ES-I3 (cell line): ENCODE measurements at regions not wholly inside any gene's neighbourhood (a gene's known extent, or its start where the extent isn't known, plus 50 kb on each side); places are given as distances from the start of the nearest gene placed in this dataset.

ENCODE experiments used
- H3K36me3 ChIP-seq: 2 replicates; pipeline ENCODE4 v1.6.1; 2013; ENCODE audit warnings: mild to moderate bottlenecking, low read length, control low read depth, moderate library complexity; ENCODE audit not compliant: insufficient read depth
- H3K4me1 ChIP-seq: 2 replicates; pipeline ENCODE4 v1.6.1; 2013; ENCODE audit warnings: mild to moderate bottlenecking, control low read depth, low read length; ENCODE audit not compliant: insufficient read depth
- H3K9ac ChIP-seq: 2 replicates; pipeline ENCODE4 v1.6.1; 2013; ENCODE audit warnings: low read depth, mild to moderate bottlenecking, low read length, moderate library complexity
- H3K9me3 ChIP-seq: 2 replicates; pipeline ENCODE4 v1.6.1; 2013; ENCODE audit warnings: mild to moderate bottlenecking, low read length, moderate library complexity; ENCODE audit not compliant: control insufficient read depth, insufficient read depth

DNA sequence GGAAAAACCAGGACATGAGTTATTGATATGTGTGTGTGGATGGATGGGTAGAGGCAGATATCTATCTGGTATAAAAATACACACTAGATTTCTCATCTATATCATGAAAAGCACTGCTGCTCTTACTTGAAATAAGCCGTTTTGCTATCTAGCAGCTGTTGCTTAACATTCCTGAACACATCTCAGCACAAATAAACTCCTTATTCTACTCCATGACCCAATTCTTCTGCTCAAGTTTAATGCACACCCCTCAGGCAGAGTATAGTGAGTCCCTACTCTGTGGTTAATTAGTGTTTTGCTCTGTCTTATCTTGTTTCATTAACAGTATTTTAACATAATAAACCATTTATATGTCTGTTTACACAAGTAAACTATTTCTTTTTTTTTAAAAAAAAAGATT, 134.2 kb downstream of the CBLN2 start:
- H3K4me1 ChIP-seq = no peaks in the 10 kb centered on the region
- no peaks in the 10 kb centered on the region; the same call in 1 of the 2 replicates for H3K9me3 ChIP-seq
- H3K9ac ChIP-seq = no peak overlapping the region
- no peaks in the 10 kb centered on the region for H3K36me3 ChIP-seq

DNA sequence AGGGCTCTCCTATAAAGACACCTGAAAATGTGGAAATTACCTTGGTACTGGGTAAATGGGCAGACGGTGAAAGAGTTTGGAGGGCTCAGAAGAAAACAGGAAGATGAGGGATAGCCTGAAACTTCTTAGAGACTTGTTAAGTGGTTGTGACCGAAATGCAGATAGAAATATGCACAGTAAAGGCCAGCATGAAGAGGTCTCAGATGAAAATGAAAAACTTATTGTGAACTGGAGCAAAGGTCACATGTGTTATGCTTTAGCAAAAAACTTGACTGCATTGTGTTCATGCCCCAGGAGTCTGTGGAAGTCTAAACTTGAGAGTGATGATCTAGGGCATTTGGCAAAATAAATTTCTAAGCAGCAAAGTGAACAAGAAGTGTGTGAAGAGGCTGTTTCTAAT, 137.1 kb downstream of the CBLN2 start:
- Histone ChIP-seq H3K9me3 (no peaks in the 10 kb centered on the region; the same call in 1 of the 2 replicates), H3K9ac (no peak overlapping the region), H3K36me3 (no peaks in the 10 kb centered on the region), H3K4me1 (no peaks in the 10 kb centered on the region)

DNA sequence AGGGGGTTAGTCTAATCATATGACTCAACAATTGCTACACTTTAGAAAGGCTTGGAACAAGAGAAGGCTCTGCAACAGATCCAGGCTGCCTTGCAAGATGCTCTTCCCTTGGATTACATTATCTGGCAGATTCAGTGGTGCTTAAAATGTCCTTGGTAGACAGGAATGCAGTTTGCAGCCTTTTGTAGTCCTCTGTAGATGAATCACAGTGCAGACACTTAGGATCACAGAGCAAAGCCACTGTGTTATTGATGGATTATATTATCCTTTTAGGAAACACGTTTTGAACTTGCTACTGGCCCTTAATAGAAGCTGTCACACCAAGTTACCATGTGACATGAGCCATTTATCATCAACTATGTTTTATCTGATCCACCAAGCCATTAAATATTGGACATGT, 152.2 kb downstream of the CBLN2 start:
- no peaks in the 10 kb centered on the region for H3K4me1 ChIP-seq
- no peaks in the 10 kb centered on the region for H3K36me3 ChIP-seq
- H3K9ac ChIP-seq = no peak overlapping the region
- H3K9me3 ChIP-seq = no peaks in the 10 kb centered on the region

DNA sequence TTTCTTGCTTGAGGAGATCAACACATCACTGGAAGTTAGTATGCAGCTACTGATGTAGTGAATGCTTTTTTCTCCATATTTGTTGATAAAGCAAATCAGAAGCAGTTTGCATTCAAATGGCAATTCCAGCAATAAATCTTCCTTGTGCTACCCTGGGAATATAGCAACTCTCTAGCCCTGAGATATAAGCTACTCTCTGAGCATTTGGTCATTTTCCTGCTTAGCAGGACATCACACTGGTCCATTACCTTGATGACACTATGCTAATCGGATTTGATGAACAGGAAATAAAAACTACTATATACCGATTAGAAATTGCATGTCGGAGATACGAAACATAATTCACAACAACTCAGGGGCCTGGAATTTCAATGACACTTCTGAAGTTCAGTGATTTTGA, 152.7 kb downstream of the CBLN2 start:
- H3K36me3 ChIP-seq = no peaks in the 10 kb centered on the region
- H3K9ac ChIP-seq = no peak overlapping the region
- H3K9me3 ChIP-seq = no peaks in the 10 kb centered on the region
- no peaks in the 10 kb centered on the region for H3K4me1 ChIP-seq

DNA sequence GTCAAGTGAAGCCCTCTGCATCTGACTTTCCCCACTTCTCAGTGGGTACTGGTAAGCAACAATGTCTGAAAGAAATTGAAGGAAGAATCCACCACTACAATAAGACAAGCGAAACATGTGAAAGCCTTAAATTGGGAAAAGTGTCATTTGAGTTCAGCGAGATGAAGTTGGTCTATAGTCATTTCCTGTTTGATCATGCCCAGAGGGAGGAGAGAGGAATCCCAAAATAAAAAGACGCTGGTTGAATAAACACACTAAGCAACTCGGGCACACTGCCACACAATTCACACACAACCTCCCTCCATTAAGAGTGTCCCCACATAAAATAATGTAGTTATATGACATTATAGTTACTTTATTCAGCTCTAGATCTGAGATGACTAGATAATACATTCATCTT, 166.1 kb downstream of the CBLN2 start:
- no peaks in the 10 kb centered on the region for H3K36me3 ChIP-seq
- H3K4me1 ChIP-seq = no peaks in the 10 kb centered on the region
- H3K9me3 ChIP-seq = no peaks in the 10 kb centered on the region
- H3K9ac ChIP-seq = no peak overlapping the region

DNA sequence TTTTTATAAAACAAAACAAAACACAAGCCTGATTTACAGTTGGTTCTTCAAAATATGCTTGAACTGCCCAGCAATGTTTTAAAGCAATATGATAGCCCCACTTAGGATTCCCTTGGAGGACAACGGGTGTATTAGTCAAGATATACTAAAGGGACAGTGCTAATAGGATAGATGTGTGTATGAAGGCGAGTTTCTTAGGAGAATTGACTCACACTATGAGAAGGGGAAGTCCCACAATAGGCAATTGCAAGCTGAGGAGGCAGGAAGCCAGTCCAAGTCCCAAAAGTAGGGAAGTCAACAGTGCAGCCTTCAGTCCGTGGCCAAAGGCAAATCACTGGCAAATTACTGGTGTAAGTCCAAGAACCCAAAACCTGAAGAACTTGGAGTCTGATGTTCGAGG, 167.9 kb downstream of the CBLN2 start:
- H3K9ac ChIP-seq = no peak overlapping the region
- H3K36me3 ChIP-seq = no peaks in the 10 kb centered on the region
- H3K9me3 ChIP-seq = no peaks in the 10 kb centered on the region
- no peaks in the 10 kb centered on the region for H3K4me1 ChIP-seq

DNA sequence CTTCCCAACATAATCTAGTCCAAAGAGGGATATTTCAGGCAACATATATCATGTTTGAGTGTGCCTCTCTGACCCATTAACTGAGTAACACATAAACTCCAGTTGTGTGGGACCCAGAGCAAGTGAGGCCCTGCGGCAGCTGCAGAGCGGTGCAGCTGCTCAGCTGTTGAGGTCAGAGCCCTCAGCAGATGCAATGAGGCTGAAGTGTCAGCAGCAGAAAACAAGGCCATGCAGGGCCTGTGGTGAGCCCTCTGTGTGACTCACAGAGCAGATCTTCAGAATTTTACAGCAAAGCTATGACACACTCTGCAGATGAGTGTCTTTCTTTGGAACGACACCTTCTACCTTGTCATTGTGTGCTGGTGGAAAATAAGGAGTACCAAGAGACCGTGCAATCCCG, 168.5 kb downstream of the CBLN2 start:
- H3K4me1 ChIP-seq = no peaks in the 10 kb centered on the region
- H3K36me3 ChIP-seq = no peaks in the 10 kb centered on the region
- 0 out of 2 replicates have a peak, but pooled peaks cover under 1% of the 10 kb centered on the region for H3K9me3 ChIP-seq
- H3K9ac ChIP-seq = no peak overlapping the region

DNA sequence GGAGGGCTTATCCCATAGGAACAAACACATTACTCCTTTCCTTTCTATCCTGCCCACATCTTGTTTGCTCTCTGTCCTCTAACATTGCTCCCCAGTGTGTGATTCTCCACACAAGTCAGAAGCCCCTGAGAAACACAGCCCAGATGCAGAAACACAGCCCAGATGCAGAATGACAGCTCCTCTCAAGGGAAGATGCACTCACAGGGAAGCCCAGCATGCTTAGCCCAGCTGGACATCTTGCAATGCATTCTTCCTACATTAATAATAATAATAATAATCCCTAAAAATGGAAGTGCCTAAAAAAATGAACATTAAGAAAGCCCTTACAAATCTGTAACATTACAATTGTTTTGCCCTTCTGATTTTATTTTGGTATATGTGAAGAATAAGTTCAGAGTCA, 172.1 kb downstream of the CBLN2 start:
- H3K4me1 ChIP-seq = no peaks in the 10 kb centered on the region
- H3K9ac ChIP-seq = no peak overlapping the region
- 0 out of 2 replicates have a peak, but pooled peaks cover 4% of the 10 kb centered on the region for H3K9me3 ChIP-seq
- no peaks in the 10 kb centered on the region for H3K36me3 ChIP-seq

DNA sequence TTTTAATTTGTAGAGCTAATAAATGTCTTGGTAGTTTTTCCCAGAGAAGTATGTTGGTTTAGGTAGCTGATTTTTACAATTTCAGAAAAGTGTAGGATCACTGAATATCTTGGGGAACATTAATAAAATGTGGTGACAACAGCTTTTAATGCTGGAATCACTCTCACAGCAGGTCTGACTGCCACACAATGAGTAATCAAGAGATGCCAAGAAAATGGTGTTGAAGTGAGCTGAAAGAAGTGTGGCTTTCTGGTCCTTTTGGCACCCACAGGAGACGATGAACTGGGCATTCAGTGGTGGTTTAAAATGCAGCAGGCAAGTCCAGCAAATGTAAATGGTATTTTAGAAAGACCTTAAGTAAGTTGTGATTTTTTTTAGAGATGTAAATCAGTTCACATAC, 175.8 kb downstream of the CBLN2 start:
- Histone ChIP-seq H3K4me1 (no peaks in the 10 kb centered on the region), H3K9ac (no peak overlapping the region), H3K9me3 (0 out of 2 replicates have a peak, but pooled peaks cover 4% of the 10 kb centered on the region), H3K36me3 (no peaks in the 10 kb centered on the region)

DNA sequence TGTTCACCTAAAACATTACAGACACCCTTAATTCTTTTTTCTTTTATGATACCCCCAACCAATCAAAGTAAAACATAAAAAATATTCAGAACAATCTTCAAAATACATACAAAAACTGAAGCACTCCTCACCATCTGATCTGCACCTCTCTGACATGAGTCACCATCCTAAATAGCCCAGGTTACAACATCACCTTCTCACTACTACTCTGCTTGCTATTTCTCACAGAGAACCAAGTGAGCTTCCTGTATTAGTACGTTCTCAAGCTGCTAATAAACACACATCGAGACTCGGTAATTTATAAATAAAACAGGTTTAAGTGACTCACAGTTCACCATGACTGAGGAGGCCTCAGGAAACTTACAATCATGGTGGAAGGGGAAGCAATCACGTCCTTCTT, 183.5 kb downstream of the CBLN2 start:
- Histone ChIP-seq H3K4me1 (no peaks in the 10 kb centered on the region), H3K9me3 (no peaks in the 10 kb centered on the region), H3K36me3 (no peaks in the 10 kb centered on the region), H3K9ac (no peak overlapping the region)

DNA sequence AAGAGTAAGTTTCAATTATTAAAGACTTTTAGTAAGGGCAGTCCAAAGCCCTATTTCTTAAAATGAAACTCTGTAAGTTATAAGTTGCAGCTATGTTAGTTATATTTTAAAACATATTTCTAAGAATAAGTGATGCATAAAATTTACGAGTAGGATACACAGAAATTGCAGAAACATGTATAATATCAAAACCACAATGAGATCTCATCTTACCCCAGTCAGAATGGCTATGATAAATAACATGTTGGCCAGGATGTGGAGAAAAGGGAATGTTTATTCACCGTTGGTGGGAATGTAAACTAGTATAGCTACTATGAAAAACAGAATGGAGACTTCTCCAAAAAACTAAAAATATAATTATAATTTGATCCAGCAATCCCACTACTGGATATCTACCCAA, 201.2 kb downstream of the CBLN2 start:
- Histone ChIP-seq H3K36me3 (no peaks in the 10 kb centered on the region), H3K9ac (no peak overlapping the region), H3K4me1 (no peaks in the 10 kb centered on the region), H3K9me3 (no peaks in the 10 kb centered on the region)

DNA sequence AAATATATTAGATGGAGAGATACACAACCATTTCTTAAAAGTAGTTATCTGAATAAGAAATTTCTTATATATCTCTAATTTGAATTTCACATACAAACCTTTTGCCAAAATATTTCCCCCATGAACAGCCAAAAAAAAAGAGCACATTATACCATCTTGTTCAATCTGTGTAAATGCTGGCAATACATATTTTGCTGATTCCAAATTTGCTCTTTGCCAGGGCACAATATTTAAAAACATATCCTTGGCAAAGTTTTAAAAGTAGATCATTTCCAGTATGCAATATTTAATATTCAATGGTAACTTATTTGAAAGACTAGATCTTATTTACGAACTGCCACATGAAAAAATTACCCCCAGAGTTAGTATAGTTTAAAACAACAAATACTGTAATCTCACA, 204.2 kb downstream of the CBLN2 start:
- H3K4me1 ChIP-seq = no peaks in the 10 kb centered on the region; the same call in 1 of the 2 replicates
- no peak overlapping the region for H3K9ac ChIP-seq
- no peaks in the 10 kb centered on the region for H3K9me3 ChIP-seq
- no peaks in the 10 kb centered on the region for H3K36me3 ChIP-seq

DNA sequence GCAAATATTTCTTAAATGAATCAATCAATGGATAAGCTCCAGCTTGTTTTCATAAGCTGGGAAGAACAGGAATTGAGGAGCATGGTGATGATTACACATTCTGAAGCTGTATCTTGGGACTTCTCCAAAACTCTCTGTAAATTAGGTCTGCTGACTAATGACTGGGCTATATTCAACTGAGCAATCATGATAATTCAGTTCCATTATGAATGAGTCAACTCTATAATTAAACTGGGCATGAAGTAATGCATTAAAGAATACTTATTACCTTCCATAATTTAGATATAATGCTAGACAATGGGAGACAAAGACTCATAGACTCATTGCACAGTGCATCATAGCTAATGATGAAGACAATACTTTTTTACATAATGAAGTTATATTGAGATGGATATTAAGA, 207.4 kb downstream of the CBLN2 start:
- Histone ChIP-seq H3K4me1 (no peaks in the 10 kb centered on the region; the same call in 1 of the 2 replicates), H3K36me3 (no peaks in the 10 kb centered on the region), H3K9me3 (no peaks in the 10 kb centered on the region), H3K9ac (no peak overlapping the region)

DNA sequence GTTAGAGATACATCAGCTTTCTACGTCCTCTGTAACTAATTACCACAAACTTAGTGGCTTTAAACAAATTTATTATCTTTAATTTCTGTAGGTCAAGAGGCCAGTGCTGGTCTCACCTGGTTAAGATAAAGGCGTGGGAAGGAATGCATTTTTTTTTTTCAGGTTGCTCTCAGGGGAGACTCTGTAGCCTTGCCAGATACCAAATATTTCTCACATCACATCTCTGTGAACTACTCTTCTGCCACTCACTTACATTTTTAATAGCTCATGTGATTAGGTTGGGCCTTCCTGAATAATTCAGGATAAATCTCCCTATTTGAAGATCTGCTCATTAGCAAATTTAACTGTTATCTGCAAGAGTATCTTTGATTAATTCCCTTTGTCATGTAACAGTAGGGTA, 214.6 kb downstream of the CBLN2 start:
- no peaks in the 10 kb centered on the region for H3K4me1 ChIP-seq
- no peak overlapping the region for H3K9ac ChIP-seq
- H3K9me3 ChIP-seq = no peaks in the 10 kb centered on the region
- no peaks in the 10 kb centered on the region for H3K36me3 ChIP-seq

DNA sequence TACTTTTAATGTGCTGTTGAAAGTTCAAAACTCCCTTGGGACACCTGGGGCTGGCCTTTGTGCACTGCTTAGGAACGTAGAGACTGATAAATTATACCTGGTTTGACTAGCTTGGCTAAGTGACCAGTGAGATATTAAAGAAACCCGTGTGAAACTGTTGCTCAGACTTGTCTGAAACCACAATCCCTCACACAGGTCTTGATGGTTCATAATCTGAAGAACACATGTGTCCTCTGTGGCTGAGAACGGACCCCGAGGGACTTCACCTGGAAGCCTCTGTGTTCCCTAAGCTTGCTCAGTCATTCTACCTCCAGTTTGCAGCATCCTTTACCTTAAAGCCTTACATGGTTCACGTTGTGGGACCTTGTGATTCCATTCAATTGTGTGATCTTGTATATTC, 218.8 kb downstream of the CBLN2 start:
- H3K36me3 ChIP-seq = no peaks in the 10 kb centered on the region
- H3K9ac ChIP-seq = no peak overlapping the region
- H3K4me1 ChIP-seq = no peaks in the 10 kb centered on the region
- H3K9me3 ChIP-seq = no peaks in the 10 kb centered on the region

DNA sequence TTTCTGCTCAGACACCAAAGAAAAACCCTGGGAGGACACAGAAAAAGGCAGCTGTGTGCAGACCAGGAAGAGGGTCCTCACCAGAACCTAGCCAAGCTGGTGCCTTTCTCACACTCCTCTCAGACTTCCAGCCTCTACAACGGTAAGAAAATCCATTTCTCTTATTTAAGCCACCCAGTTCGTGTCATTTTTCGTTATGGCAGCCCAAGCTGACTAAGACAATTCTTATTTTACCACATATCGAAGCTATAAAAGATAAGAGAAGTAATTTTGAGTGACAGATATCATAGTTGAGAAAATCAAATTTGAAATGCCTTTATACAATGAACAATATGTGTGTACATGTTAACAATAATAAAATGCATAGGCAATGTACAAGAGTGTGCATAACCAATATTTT, 219.5 kb downstream of the CBLN2 start:
- H3K4me1 ChIP-seq = no peaks in the 10 kb centered on the region
- no peaks in the 10 kb centered on the region for H3K36me3 ChIP-seq
- no peak overlapping the region for H3K9ac ChIP-seq
- no peaks in the 10 kb centered on the region for H3K9me3 ChIP-seq
